Medulla oblongata (tissue), 1 donor: ENCODE measurements at regions not wholly inside any gene's neighbourhood (a gene's known extent, or its start where the extent isn't known, plus 50 kb on each side); places are given as distances from the start of the nearest gene placed in this dataset.

Experiments
- DNase-seq: peaks from one replicate; pipeline ENCODE4 v3.0.0-alpha.2; 2015; ENCODE audit errors: extremely low spot score

- DNase-seq, result no peak
These were observed 133.5 kb downstream of the ASB1 start for GRCh38 chr2:238560234-238560633.

- DNase-seq, result no peak
These were observed 134.5 kb downstream of the ASB1 start for GRCh38 chr2:238561230-238561629.

DNA sequence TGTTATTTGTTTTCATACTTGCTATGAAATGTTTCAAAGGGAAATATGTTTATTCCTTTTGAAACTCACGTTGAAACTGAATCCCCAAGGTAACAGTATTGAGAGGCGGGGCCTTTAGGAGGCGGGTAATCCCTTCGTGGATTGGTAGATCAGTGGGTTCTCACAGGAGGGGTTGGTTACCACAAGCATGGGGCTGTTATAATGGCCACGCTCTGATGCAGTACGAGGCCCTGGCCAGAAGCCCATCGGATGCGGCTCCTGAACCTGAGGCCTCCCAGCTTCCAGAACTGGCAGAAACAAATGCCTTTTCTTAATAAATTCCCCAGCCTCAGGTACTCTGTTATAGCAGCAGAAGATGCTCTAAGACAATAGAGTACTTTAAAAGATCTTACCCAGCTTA is 135.7 kb downstream of the ASB1 start:
- DNase-seq, result no peak

- DNase-seq, result no peak
These were observed 136.8 kb downstream of the ASB1 start for GRCh38 chr2:238563551-238563950.

GRCh38 chr2:238564286-238564920 is 137.7 kb downstream of the ASB1 start:
- DNase-seq, result no peak

DNA sequence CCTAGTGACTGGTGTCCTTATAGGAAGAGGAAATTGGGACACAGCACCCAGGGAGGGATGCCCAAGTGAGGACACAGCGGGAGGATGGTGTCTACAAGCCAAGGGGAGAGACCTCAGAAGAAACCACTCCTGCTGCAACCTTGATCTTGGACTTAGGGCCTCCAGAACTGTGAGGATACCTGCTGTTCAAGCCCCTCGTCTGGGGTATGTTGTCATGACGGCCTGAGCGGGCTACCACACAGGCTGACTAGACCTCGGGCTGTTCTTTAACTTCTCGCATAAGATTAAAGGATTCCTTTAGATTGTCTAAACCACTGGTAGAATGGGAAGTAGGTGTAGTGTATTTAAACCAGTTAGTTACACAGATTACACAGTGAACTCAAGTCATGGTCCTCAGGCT is 138.3 kb downstream of the ASB1 start:
- DNase-seq, result no peak

GRCh38 chr2:238566001-238566645 is 139.4 kb downstream of the ASB1 start:
- DNase-seq, result no peak

DNA sequence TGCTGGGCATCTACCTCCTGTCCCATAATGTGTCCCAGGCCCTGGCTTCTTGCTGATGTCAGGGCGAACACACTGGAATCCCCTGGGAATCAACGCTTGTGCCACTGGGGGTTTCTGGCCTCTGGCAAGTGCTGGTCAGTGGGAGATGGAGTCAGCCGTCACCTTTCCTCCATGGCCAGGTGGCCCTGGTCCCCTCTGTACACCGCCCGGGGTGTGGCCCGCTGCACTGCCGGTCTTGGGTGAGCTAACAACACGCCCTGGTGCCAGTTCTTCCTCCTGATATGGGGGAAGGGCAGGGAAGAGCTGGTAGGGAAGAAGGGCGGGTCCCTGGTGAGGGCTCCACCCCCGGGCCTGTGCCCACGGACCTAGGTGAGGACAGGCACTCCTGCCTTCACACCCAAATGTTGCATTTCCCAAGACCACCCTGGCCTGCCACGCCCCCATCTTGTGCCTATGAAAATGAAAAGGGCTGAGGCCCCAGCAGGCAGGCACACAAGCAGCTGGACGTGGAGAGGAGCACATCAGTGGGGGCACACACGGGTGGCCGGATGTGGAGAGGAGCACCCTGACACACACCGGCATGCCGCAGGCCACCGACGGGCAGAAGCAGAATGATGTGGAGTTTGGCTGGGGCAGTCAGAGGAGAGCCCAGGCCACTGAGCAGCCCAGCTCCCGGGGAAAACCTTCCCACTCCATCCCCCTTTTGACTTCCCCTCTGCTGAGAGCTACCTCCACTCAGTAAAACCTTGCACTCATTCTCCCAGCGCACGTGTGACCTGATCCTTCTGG is 140.5 kb downstream of the ASB1 start:
- no peak for DNase-seq

GRCh38 chr2:238567996-238568395 is 141.3 kb downstream of the ASB1 start:
- no peak for DNase-seq

- no peak for DNase-seq
These were observed 142.0 kb downstream of the ASB1 start for GRCh38 chr2:238568455-238569440.

DNA sequence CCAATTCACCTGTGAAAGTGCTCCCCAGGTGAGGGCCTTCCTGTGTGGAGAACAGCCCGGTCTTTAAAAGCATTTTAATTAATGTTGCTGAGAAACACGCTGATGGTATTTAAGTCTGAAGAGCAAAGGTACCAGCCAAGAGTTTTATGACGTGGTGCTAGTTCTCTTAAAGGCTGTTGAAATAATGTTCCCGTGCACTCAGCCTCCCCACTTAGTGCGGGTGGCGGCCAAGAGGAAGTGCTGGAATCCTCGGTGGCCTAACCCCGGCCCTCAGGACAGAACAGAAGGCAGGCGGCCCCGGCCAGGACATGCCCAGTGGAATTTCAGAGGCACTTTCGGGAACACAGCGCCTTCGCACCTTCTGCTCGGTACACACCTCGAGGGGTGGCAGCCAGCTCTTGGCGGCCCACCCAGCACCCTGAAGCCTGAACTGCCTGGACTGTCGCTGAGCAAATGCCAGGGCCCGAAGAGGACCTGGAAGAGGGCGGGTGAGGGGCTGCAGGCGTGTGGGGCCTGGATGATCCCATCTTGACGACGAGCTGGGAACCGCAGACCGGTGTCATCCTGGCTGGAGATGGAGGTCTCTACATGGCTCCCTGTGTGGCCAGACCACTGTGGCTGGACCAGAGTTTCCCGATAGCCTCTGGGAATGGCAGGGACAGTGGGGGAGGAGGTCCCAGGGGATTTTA is 142.9 kb downstream of the ASB1 start:
- DNase-seq, result no peak

- DNase-seq, result no peak
These were observed 143.7 kb downstream of the ASB1 start for GRCh38 chr2:238570391-238570790.

- DNase-seq, result no peak
These were observed 144.2 kb downstream of the ASB1 start for GRCh38 chr2:238570926-238571325.

DNA sequence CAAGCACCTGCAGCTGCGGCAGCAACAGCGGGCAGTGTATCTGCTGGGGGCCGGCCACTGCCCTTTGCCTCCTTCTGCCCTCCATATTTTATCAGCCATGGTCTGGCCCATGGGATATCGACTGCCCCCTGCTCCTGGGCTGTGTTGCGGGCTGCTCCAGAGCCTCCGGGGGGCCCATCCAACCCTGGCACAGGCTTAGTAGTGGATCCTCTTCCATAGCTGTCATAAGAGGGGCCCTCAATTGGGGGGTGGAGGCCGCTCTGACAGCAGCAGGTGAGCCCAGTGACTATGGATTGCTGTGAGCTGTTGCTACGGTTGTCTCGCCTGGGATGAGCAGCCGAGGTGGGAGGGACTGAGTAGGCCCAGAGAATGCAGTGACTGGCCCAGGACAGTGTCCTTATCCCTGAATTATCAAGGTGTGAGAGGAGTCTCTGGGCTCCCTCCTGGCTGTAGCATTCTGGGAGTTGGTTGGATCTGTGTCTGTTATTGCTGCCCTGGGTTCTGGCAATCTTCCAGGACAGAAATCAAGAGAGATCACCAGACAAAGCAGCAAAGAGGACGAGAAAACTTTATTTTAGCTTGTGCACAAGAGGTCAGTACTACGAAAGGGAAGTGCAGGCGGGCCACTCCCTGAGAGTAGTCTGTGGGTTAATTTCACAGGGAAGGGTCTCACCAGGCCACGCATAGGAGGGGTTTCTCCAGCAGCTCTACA is 145.1 kb downstream of the ASB1 start:
- no peak for DNase-seq

- DNase-seq, result no peak
These were observed 146.5 kb downstream of the ASB1 start for GRCh38 chr2:238573065-238573778.

DNA sequence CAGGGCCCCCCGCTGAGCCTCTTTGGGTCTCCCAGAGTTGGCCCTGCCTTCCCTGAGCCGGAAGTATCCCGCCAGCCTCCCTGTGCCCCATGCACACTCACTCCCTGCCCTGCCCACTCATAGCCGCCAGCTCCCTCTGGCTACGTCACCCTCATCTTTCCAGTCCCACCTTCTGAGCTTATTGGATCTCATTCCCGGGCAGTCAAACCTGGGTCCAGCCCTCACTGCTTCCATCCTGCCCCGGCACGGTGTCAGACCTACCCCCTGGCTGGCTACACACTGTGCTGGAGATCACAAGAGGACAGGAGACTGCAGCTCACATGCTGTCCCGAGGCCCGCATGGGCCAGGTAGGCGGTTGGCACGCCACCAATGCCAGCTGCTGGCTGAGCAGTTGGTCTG is 147.2 kb downstream of the ASB1 start:
- no peak for DNase-seq

- DNase-seq, result no peak
These were observed 148.0 kb downstream of the ASB1 start for GRCh38 chr2:238574490-238575271.

GRCh38 chr2:238576674-238577073 is 149.9 kb downstream of the ASB1 start:
- DNase-seq, result no peak

DNA sequence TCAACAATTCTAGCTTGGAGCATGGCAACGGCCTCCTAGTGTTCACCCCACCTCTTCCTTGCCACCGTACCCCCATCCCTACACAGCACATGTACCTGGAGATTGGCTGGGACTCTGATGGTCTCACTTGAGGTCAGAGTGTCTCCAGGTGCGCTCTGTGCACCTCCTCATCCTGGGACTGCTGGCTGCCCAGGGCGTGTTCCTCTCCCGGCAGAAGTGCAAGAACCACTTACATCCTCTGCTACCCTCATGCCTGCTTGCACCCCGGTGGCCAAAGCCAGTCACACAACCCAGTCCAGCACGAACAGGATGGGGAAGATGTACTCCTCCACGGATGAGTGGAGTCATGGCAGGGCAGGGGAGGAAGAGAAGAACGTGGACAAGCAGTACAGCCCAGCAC is 151.5 kb downstream of the ASB1 start:
- DNase-seq, result no peak
